OCI-LY1 (cell line): ENCODE measurements at regions not wholly inside any gene's neighbourhood (a gene's known extent, or its start where the extent isn't known, plus 50 kb on each side); places are given as distances from the start of the nearest gene placed in this dataset.

Experiments used
- EZH2 ChIP-seq: fragments of 200-600 bp; sonication (generic), shearing (Covaris generic); IDR thresholded peaks from 2 replicates; pipeline ENCODE4 v1.8.0; 2017; ENCODE audit warnings: borderline replicate concordance, mixed run types, mild to moderate bottlenecking, antibody characterized with exemption, low read length, moderate library complexity, mixed read lengths
- TF ChIP-seq, protein P1 (sequence below): fragments of 200-600 bp; sonication (generic), shearing (Covaris generic); IDR thresholded peaks from 2 replicates; pipeline ENCODE4 v1.5.1; 2017; ENCODE audit warnings: mild to moderate bottlenecking, antibody characterized with exemption, low read length, moderate library complexity, mixed read lengths

DNA sequence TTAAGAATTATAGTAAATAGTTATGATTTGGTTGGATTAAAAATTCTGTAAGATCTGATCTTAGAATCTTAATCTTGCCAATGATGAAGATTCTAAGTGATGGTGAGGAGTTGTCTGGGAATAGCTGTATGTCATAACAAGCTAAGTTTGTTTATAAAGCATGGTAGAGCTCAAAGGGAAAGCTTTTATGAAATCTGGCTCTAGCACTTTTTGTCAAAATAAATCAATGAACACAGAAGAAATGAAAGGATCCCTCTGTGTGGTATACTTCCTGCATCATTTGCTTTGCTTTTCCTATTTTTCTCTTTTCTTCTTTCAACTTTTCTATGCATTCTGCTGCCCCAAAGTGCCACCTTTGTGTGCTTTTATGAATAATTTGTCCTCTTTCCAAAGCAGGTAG is 193.5 kb upstream of the FAT1 start:
- TF ChIP-seq, protein P1, sequence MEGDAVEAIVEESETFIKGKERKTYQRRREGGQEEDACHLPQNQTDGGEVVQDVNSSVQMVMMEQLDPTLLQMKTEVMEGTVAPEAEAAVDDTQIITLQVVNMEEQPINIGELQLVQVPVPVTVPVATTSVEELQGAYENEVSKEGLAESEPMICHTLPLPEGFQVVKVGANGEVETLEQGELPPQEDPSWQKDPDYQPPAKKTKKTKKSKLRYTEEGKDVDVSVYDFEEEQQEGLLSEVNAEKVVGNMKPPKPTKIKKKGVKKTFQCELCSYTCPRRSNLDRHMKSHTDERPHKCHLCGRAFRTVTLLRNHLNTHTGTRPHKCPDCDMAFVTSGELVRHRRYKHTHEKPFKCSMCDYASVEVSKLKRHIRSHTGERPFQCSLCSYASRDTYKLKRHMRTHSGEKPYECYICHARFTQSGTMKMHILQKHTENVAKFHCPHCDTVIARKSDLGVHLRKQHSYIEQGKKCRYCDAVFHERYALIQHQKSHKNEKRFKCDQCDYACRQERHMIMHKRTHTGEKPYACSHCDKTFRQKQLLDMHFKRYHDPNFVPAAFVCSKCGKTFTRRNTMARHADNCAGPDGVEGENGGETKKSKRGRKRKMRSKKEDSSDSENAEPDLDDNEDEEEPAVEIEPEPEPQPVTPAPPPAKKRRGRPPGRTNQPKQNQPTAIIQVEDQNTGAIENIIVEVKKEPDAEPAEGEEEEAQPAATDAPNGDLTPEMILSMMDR = no peak
- TF ChIP-seq EZH2 = no peak
